ENCODE measurements at regions not wholly inside any gene's neighbourhood (a gene's known extent, or its start where the extent isn't known, plus 50 kb on each side); places are given as distances from the start of the nearest gene placed in this dataset.

DNA sequence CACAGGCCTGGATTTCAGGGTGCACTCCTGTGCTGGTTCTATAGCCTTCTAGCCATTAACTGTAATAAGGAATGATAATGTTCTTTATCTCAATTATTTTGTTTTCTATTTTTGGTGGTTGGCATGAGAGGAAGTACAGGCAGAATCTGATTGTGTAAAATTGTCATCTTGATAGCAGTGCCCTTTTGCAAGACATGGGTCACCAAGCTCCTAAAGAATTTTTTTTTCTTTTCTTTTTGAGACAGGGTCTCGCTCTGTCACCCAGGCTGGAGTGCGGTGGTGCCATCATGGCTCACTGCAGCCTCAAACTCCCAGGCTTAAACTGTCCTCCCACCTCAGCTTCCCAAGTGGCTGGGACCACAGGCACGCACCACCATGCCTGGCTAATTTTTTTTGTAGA is 206.7 kb upstream of the JARID2 start:
- TF ChIP-seq, protein P1, sequence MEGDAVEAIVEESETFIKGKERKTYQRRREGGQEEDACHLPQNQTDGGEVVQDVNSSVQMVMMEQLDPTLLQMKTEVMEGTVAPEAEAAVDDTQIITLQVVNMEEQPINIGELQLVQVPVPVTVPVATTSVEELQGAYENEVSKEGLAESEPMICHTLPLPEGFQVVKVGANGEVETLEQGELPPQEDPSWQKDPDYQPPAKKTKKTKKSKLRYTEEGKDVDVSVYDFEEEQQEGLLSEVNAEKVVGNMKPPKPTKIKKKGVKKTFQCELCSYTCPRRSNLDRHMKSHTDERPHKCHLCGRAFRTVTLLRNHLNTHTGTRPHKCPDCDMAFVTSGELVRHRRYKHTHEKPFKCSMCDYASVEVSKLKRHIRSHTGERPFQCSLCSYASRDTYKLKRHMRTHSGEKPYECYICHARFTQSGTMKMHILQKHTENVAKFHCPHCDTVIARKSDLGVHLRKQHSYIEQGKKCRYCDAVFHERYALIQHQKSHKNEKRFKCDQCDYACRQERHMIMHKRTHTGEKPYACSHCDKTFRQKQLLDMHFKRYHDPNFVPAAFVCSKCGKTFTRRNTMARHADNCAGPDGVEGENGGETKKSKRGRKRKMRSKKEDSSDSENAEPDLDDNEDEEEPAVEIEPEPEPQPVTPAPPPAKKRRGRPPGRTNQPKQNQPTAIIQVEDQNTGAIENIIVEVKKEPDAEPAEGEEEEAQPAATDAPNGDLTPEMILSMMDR (IDR thresholded peaks at IDR 0.05), result no peak
- TF ChIP-seq POLR2A (IDR thresholded peaks at IDR 0.05), result no peak
